B cell (primary cell): ENCODE measurements at regions not wholly inside any gene's neighbourhood (a gene's known extent, or its start where the extent isn't known, plus 50 kb on each side); places are given as distances from the start of the nearest gene placed in this dataset.
"Not testable (repeated sequence)": the region's sequence is repeated elsewhere in the genome, so short reads cannot be mapped to it uniquely, and the experiment has no call there.

Experiments used
- ATAC-seq: fragments of 200-7000 bp; cut with Tn5 transposase; one replicate; pipeline ENCODE4 v1.10.0; 2021; ENCODE audit warnings: low read depth, mild to moderate bottlenecking, moderate number of reproducible peaks, moderate library complexity
- CTCF ChIA-PET: fragments of 350-600 bp; sonication (Branson Sonifier 250); formaldehyde crosslinking; loops from one replicate; lab custom pipeline; 2021; ENCODE audit warnings: antibody characterized with exemption, inconsistent platforms; lab: Charles Lee
- POLR2A ChIA-PET: fragments of 350-600 bp; sonication (Branson Sonifier 250); formaldehyde crosslinking; loops from one replicate; lab custom pipeline; 2021; ENCODE audit warnings: antibody characterized with exemption; lab: Charles Lee
- DNase-seq: peaks from one replicate; pipeline ENCODE4 v3.0.0; 2013
- H2AFZ ChIP-seq: 2 replicates; pipeline ENCODE4 v1.6.1; 2012; ENCODE audit warnings: mild to moderate bottlenecking, low read depth, low read length; ENCODE audit not compliant: insufficient read depth, poor library complexity, severe bottlenecking
- H3K27ac ChIP-seq, 2 donors: 1 replicate in 1 of 2; 2 replicates in 1 of 2; pipeline ENCODE4 v1.5.1; 2012 to 2013; ENCODE audit warnings: low read length in 2 of 2, mild to moderate bottlenecking in 2 of 2, moderate library complexity in 1 of 2
- H3K27me3 ChIP-seq, 4 experiments: fragments of 200-600 bp in 1 of 4; sonication (generic) in 1 of 4; replicated peaks in 1 of 4; 1 replicate in 2 of 4; 2 replicates in 2 of 4; pipeline versions ENCODE4 v1.6.1 to v1.7.0; 2013 to 2016; ENCODE audit warnings: low read length in 3 of 4, mild to moderate bottlenecking in 2 of 4, mixed read lengths in 1 of 4, moderate library complexity in 1 of 4; ENCODE audit not compliant: insufficient read depth in 4 of 4, control insufficient read depth in 3 of 4; ENCODE audit errors: control extremely low read depth in 1 of 4
- H3K36me3 ChIP-seq, 2 experiments: replicated peaks in 1 of 2; 1 replicate in 1 of 2; 2 replicates in 1 of 2; pipeline versions ENCODE4 v1.6.1 to v1.7.1; 2013; ENCODE audit warnings: low read length in 1 of 2; ENCODE audit not compliant: insufficient read depth in 2 of 2, control insufficient read depth in 1 of 2; ENCODE audit errors: control extremely low read depth in 1 of 2, extremely low read depth in 1 of 2
- H3K4me1 ChIP-seq, 2 donors: fragments of 200-600 bp in 1 of 2; sonication (generic) in 1 of 2; 1 replicate in 1 of 2; 2 replicates in 1 of 2; pipeline versions ENCODE4 v1.5.1 to v1.6.1; 2013 to 2017; ENCODE audit warnings: low read length in 2 of 2; ENCODE audit not compliant: control insufficient read depth in 2 of 2, insufficient read depth in 2 of 2
- H3K4me2 ChIP-seq: replicated peaks from 2 replicates; pipeline ENCODE3; 2012; ENCODE audit warnings: mild to moderate bottlenecking, low read depth, low read length; ENCODE audit not compliant: poor library complexity, severe bottlenecking
- H3K4me3 ChIP-seq, 5 experiments: fragments of 200-600 bp in 1 of 5; sonication (generic) in 1 of 5; 1 replicate in 3 of 5; 2 replicates in 2 of 5; pipeline versions ENCODE4 v1.5.1 to v1.7.0; 2011 to 2016; ENCODE audit warnings: low read length in 4 of 5, mild to moderate bottlenecking in 4 of 5, low read depth in 2 of 5, control low read depth in 1 of 5, moderate library complexity in 1 of 5; ENCODE audit not compliant: insufficient read depth in 1 of 5; ENCODE audit errors: control extremely low read depth in 1 of 5, extremely low read depth in 1 of 5
- H3K79me2 ChIP-seq: fragments of 200-600 bp; sonication (generic); one replicate; pipeline ENCODE4 v1.6.0; 2016; ENCODE audit warnings: low read length; ENCODE audit not compliant: control insufficient read depth, insufficient read depth
- H3K9ac ChIP-seq: fragments of 200-600 bp; sonication (generic); 2 replicates; pipeline ENCODE4 v1.6.1; 2017; ENCODE audit warnings: mild to moderate bottlenecking, low read length, moderate library complexity
- H3K9me3 ChIP-seq, 3 donors: one replicate each; pipeline versions ENCODE4 v1.6.1 to v1.7.1; 2013; ENCODE audit warnings: low read length in 2 of 3; ENCODE audit not compliant: control insufficient read depth in 2 of 3, insufficient read depth in 1 of 3; ENCODE audit errors: control extremely low read depth in 1 of 3
- H4K20me1 ChIP-seq: 2 replicates; pipeline ENCODE4 v1.6.0; 2012; ENCODE audit warnings: mild to moderate bottlenecking, low read length; ENCODE audit not compliant: insufficient read depth, control insufficient read depth, poor library complexity, severe bottlenecking
- H3K27ac Mint-ChIP-seq: one replicate; pipeline ENCODE4 v1.8.0; 2021; ENCODE audit warnings: mixed read lengths
- H3K27me3 Mint-ChIP-seq: one replicate; pipeline ENCODE4 v1.8.0; 2021; ENCODE audit warnings: mixed read lengths
- H3K4me1 Mint-ChIP-seq: one replicate; pipeline ENCODE4 v1.8.0; 2021; ENCODE audit warnings: mixed read lengths
- H3K4me3 Mint-ChIP-seq: one replicate; pipeline ENCODE4 v1.8.0; 2021; ENCODE audit warnings: mixed read lengths
- H3K9me3 Mint-ChIP-seq: one replicate; pipeline ENCODE4 v1.8.0; 2022; ENCODE audit warnings: mixed read lengths; ENCODE audit not compliant: insufficient read depth
- EZH2 ChIP-seq: IDR thresholded peaks from 2 replicates; pipeline ENCODE4 v1.6.1; 2012; ENCODE audit warnings: borderline replicate concordance, low read depth, mild to moderate bottlenecking, moderate library complexity, low read length; ENCODE audit not compliant: insufficient read depth, poor library complexity, severe bottlenecking
- WGBS: methylation state at CpG from one replicate; pipeline ENCODE4 v1.1.5; 2013; ENCODE audit warnings: missing lambda C conversion rate; ENCODE audit not compliant: insufficient coverage; 5-methylcytosine and 5-hydroxymethylcytosine counted together
- intact Hi-C: fragments of 100-400 bp; cut with micrococcal nuclease; formaldehyde crosslinking; loops from one replicate; pipeline ENCODE4 v1.10.0; 2022
- TF ChIP-seq, protein P1 (sequence below): fragments of 200-600 bp; IDR thresholded peaks from one replicate; pipeline ENCODE4 v1.8.0; 2022; ENCODE audit warnings: antibody characterized with exemption, mild to moderate bottlenecking

DNA sequence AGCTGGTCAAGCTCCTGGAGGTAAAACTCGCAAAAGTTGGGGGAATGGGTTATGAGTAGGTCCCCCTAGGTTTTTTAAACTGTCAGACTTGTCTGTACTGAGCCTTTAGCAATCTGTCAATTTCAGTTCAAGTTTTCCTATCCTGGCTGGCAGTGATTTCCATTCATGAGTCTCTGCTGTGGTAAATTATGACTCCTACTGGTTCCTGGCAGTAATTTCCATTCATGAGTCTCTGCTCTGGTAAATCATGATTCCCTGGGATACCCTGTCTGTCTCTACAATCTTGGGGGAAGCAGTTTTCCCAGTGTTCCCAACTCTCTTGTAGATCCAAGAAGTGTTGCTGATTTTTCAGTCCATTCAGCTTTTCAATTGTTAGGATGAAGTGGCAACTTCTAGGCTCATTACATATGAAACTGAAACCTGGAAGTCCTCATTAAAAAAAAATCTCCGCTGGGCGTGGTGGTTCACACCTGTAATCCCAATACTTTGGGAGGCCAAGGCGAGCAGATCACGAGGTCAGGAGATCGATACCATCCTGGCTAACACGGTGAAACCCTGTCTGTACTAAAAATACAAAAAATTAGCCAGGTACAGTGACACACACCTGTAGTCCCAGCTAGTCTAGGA lies 91.3 kb upstream of the GPBP1 start:
- H3K9me3 ChIP-seq, result no peaks in the 10 kb centered on the region
- ATAC-seq (no peak), DNase-seq (no peak)
- no peak overlapping the region for H2AFZ ChIP-seq
- ChIA-PET POLR2A (no interaction called here), CTCF (no interaction called here)
- H3K9ac ChIP-seq, result no peak overlapping the region
- 86% methylated on average over 7 of the region's 7 CpGs for WGBS
- H3K27me3 Mint-ChIP-seq, result peaks cover 18% of the 10 kb centered on the region
- H3K27me3 ChIP-seq, result no peaks in the 10 kb centered on the region
- no peaks in the 10 kb centered on the region for H3K36me3 ChIP-seq
- H3K4me1 Mint-ChIP-seq, result no peaks in the 10 kb centered on the region
- TF ChIP-seq EZH2, result no peak
- TF ChIP-seq, protein P1, sequence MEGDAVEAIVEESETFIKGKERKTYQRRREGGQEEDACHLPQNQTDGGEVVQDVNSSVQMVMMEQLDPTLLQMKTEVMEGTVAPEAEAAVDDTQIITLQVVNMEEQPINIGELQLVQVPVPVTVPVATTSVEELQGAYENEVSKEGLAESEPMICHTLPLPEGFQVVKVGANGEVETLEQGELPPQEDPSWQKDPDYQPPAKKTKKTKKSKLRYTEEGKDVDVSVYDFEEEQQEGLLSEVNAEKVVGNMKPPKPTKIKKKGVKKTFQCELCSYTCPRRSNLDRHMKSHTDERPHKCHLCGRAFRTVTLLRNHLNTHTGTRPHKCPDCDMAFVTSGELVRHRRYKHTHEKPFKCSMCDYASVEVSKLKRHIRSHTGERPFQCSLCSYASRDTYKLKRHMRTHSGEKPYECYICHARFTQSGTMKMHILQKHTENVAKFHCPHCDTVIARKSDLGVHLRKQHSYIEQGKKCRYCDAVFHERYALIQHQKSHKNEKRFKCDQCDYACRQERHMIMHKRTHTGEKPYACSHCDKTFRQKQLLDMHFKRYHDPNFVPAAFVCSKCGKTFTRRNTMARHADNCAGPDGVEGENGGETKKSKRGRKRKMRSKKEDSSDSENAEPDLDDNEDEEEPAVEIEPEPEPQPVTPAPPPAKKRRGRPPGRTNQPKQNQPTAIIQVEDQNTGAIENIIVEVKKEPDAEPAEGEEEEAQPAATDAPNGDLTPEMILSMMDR, result no peak
- H3K4me3 Mint-ChIP-seq, result no peak overlapping the region
- no peak overlapping the region for H3K4me2 ChIP-seq
- no peak overlapping the region for H3K27ac ChIP-seq
- no peaks in the 10 kb centered on the region for H3K79me2 ChIP-seq
- H4K20me1 ChIP-seq, result no peaks in the 10 kb centered on the region
- no peak overlapping the region for H3K27ac Mint-ChIP-seq
- H3K4me1 ChIP-seq, result no peaks in the 10 kb centered on the region
- intact Hi-C loops, result no loop called here
- no peaks in the 10 kb centered on the region for H3K9me3 Mint-ChIP-seq
- H3K4me3 ChIP-seq, result no peak overlapping the region

DNA sequence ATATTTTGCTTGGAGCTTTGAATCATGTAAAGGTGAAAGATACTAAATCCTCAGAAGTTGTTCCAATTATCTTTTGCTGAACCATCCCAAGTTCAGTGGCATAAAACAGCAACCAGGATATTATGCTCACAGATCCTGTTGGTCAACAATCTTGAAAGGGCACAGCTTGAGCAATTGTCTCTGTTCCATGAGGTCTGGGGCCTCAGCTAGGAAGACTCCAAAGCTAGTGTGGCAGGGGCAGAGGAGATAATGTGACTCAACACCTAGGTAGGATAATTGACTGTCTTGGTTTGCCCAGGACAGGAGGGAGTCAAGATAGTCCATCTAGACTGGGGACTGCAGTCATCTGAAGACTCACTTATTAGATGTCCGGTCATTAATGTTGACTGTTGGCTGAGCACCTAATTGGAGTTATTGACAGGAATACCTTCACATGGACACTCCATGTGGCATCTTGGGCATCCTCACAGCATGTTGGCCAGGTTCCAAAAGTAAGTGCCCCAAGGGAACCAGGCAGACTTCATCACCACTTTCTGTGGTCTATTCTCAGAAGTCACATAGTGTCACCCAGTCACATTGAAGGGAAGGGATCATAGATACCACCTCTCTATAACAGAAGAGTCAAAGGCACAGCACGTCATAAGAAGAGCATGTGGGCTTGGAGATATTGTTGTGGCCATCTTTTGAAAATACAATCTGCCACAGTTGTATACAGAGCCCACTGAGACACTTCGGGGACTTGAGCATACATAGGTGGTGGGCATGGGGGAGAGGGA lies 88.4 kb upstream of the GPBP1 start:
- no peak overlapping the region for H3K4me2 ChIP-seq
- H3K36me3 ChIP-seq, result no peaks in the 10 kb centered on the region
- DNase-seq (no peak), ATAC-seq (no peak)
- no peaks in the 10 kb centered on the region for H3K4me1 Mint-ChIP-seq
- H3K27ac ChIP-seq, result no peak overlapping the region
- H3K27me3 Mint-ChIP-seq, result peaks cover 18% of the 10 kb centered on the region
- H4K20me1 ChIP-seq, result no peaks in the 10 kb centered on the region
- H3K9ac ChIP-seq, result no peak overlapping the region
- H3K9me3 Mint-ChIP-seq, result no peaks in the 10 kb centered on the region
- TF ChIP-seq, protein P1, result no peak
- TF ChIP-seq EZH2, result no peak
- ChIA-PET CTCF (interaction anchor here (0.7 kb wide), 1 partner anchor 22 kb away, joined by 3 read pairs; no protein-coding TSS in a partner anchor), POLR2A (no interaction called here)
- H2AFZ ChIP-seq, result no peak overlapping the region
- 100% methylated on average over 1 of the region's 3 CpGs for WGBS
- no peaks in the 10 kb centered on the region for H3K9me3 ChIP-seq
- intact Hi-C loops, result no loop called here
- H3K4me3 Mint-ChIP-seq, result no peak overlapping the region
- H3K27me3 ChIP-seq, result peaks cover 0 to 4% (median 0%) of the 10 kb centered on the region in 4 experiments
- H3K27ac Mint-ChIP-seq, result no peak overlapping the region
- H3K79me2 ChIP-seq, result no peaks in the 10 kb centered on the region
- H3K4me1 ChIP-seq, result no peaks in the 10 kb centered on the region
- no peak overlapping the region for H3K4me3 ChIP-seq

DNA sequence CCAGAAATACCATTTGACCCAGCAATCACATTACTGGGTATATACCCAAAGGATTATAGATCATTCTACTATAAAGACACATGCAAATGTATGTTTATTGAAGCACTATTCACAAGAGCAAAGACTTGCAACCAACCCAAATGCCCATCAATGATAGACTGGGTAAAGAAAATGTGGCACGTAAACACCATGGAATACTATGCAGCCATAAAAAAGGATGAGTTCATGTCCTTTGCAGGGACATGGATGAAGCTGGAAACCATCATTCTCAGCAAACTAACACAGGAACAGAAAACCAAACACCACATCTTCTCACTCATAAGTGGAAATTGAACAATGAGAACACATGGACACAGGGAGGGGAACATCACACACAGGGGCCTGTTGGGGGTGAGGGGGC lies 85.9 kb upstream of the GPBP1 start:
- DNase-seq, H3K4me3 Mint-ChIP-seq, H3K27ac Mint-ChIP-seq, CTCF ChIA-PET, POLR2A ChIA-PET, H3K27me3 ChIP-seq, H3K9ac ChIP-seq, H3K4me1 Mint-ChIP-seq, intact Hi-C loops, H3K36me3 ChIP-seq, H3K4me2 ChIP-seq, H3K4me1 ChIP-seq, H2AFZ ChIP-seq, H4K20me1 ChIP-seq, H3K79me2 ChIP-seq, H3K4me3 ChIP-seq, H3K9me3 Mint-ChIP-seq, ATAC-seq, H3K9me3 ChIP-seq, H3K27ac ChIP-seq: not testable (repeated sequence)
- WGBS, result no CpG with 5 or more reads among the region's 1 CpG
- peaks cover 14% of the 10 kb centered on the region for H3K27me3 Mint-ChIP-seq
